ENCODE measurements at regions not wholly inside any gene's neighbourhood (a gene's known extent, or its start where the extent isn't known, plus 50 kb on each side); places are given as distances from the start of the nearest gene placed in this dataset.
"Not testable (repeated sequence)": the region's sequence is repeated elsewhere in the genome, so short reads cannot be mapped to it uniquely, and the experiment has no call there.

GRCh38 chr6:150503041-150503440 lies 96.6 kb upstream of the PLEKHG1 start:
- no peaks in the 10 kb centered on the region for H3K9me2 ChIP-seq (replicated peaks; ENCODE audit: insufficient read depth, low read length)
- no peaks in the 10 kb centered on the region for H3K79me2 ChIP-seq (ENCODE audit: insufficient read depth, low read length)
- H3K9ac ChIP-seq (ENCODE audit: low read length), result no peak overlapping the region
- peak overlapping the region; percentile 45 for H2AFZ ChIP-seq (ENCODE audit: low read depth, low read length, severe bottlenecking)
- H3K27ac ChIP-seq (ENCODE audit: low read depth, low read length), result no peak overlapping the region
- TF ChIP-seq EZH2phosphoT487 (conservative IDR thresholded peaks at IDR 0.05; ENCODE audit: low read length), result no peak
- no peak for TF ChIP-seq CTCF (IDR thresholded peaks at IDR 0.05; ENCODE audit: insufficient read depth, low read length, poor library complexity, severe bottlenecking)
- no peak overlapping the region for H3K4me3 ChIP-seq (ENCODE audit: insufficient read depth, low read length, poor library complexity, severe bottlenecking)
- no peaks in the 10 kb centered on the region for H3K36me3 ChIP-seq (ENCODE audit: low read length)
- H3F3A ChIP-seq (ENCODE audit: insufficient read depth), result no peaks in the 10 kb centered on the region
- peaks cover 5% of the 10 kb centered on the region; the same call in 1 of the 2 replicates for H3K9me3 ChIP-seq (ENCODE audit: insufficient read depth, low read length)
- H3K4me2 ChIP-seq (ENCODE audit: low read depth, low read length, poor library complexity, severe bottlenecking), result no peak overlapping the region
- H4K20me1 ChIP-seq (ENCODE audit: low read depth, low read length), result no peaks in the 10 kb centered on the region
- no peaks in the 10 kb centered on the region for H3K27me3 ChIP-seq (ENCODE audit: low read length)

GRCh38 chr6:150503586-150504339 lies 95.9 kb upstream of the PLEKHG1 start:
- Histone ChIP-seq H3K36me3 (ENCODE audit: low read length) (no peaks in the 10 kb centered on the region), H3K9me3 (ENCODE audit: insufficient read depth, low read length) (peaks cover 5% of the 10 kb centered on the region; the same call in 1 of the 2 replicates), H4K20me1 (ENCODE audit: low read depth, low read length) (no peaks in the 10 kb centered on the region), H3K4me2 (ENCODE audit: low read depth, low read length, poor library complexity, severe bottlenecking) (no peak overlapping the region), H3K9ac (ENCODE audit: low read length) (no peak overlapping the region), H3F3A (ENCODE audit: insufficient read depth) (no peaks in the 10 kb centered on the region), H3K9me2 (replicated peaks; ENCODE audit: insufficient read depth, low read length) (no peaks in the 10 kb centered on the region), H3K4me3 (ENCODE audit: insufficient read depth, low read length, poor library complexity, severe bottlenecking) (no peak overlapping the region), H3K79me2 (ENCODE audit: insufficient read depth, low read length) (no peaks in the 10 kb centered on the region), H2AFZ (ENCODE audit: low read depth, low read length, severe bottlenecking) (peak overlapping the region; percentile 45), H3K27me3 (ENCODE audit: low read length) (no peaks in the 10 kb centered on the region), H3K27ac (ENCODE audit: low read depth, low read length) (no peak overlapping the region)
- no peak for TF ChIP-seq EZH2phosphoT487 (conservative IDR thresholded peaks at IDR 0.05; ENCODE audit: low read length)
- TF ChIP-seq CTCF (IDR thresholded peaks at IDR 0.05; ENCODE audit: insufficient read depth, low read length, poor library complexity, severe bottlenecking), result no peak

- not testable (repeated sequence) for H4K20me1 ChIP-seq (ENCODE audit: low read depth, low read length); H3K36me3 ChIP-seq (ENCODE audit: low read length); H3K4me2 ChIP-seq (ENCODE audit: low read depth, low read length, poor library complexity, severe bottlenecking); H3K4me3 ChIP-seq (ENCODE audit: insufficient read depth, low read length, poor library complexity, severe bottlenecking); H3F3A ChIP-seq (ENCODE audit: insufficient read depth); H3K9ac ChIP-seq (ENCODE audit: low read length); H3K27me3 ChIP-seq (ENCODE audit: low read length); H3K9me2 ChIP-seq (replicated peaks; ENCODE audit: insufficient read depth, low read length); H3K9me3 ChIP-seq (ENCODE audit: insufficient read depth, low read length); H3K79me2 ChIP-seq (ENCODE audit: insufficient read depth, low read length); H3K27ac ChIP-seq (ENCODE audit: low read depth, low read length); H2AFZ ChIP-seq (ENCODE audit: low read depth, low read length, severe bottlenecking)
Observed at GRCh38 chr6:150507361-150507760, 92.3 kb upstream of the PLEKHG1 start.

GRCh38 chr6:150510576-150510975 lies 89.1 kb upstream of the PLEKHG1 start:
- no peak for TF ChIP-seq EZH2phosphoT487 (conservative IDR thresholded peaks at IDR 0.05; ENCODE audit: low read length)
- TF ChIP-seq CTCF (IDR thresholded peaks at IDR 0.05; ENCODE audit: insufficient read depth, low read length, poor library complexity, severe bottlenecking), result no peak
- Histone ChIP-seq H4K20me1 (ENCODE audit: low read depth, low read length) (no peaks in the 10 kb centered on the region), H3F3A (ENCODE audit: insufficient read depth) (no peaks in the 10 kb centered on the region), H3K79me2 (ENCODE audit: insufficient read depth, low read length) (no peaks in the 10 kb centered on the region), H3K9ac (ENCODE audit: low read length) (no peak overlapping the region), H3K4me2 (ENCODE audit: low read depth, low read length, poor library complexity, severe bottlenecking) (no peak overlapping the region), H3K27me3 (ENCODE audit: low read length) (no peaks in the 10 kb centered on the region), H3K36me3 (ENCODE audit: low read length) (no peaks in the 10 kb centered on the region), H3K4me3 (ENCODE audit: insufficient read depth, low read length, poor library complexity, severe bottlenecking) (no peak overlapping the region), H3K27ac (ENCODE audit: low read depth, low read length) (no peak overlapping the region), H3K9me3 (ENCODE audit: insufficient read depth, low read length) (no peaks in the 10 kb centered on the region), H2AFZ (ENCODE audit: low read depth, low read length, severe bottlenecking) (no peak overlapping the region), H3K9me2 (replicated peaks; ENCODE audit: insufficient read depth, low read length) (no peaks in the 10 kb centered on the region)
